ENCODE measurements at regions not wholly inside any gene's neighbourhood (a gene's known extent, or its start where the extent isn't known, plus 50 kb on each side); places are given as distances from the start of the nearest gene placed in this dataset.
"Not testable (repeated sequence)": the region's sequence is repeated elsewhere in the genome, so short reads cannot be mapped to it uniquely, and the experiment has no call there.

- DNase-seq = not testable (repeated sequence)
Measured at GRCh38 chr5:86289786-86290185, 328.0 kb upstream of the COX7C start.

DNA sequence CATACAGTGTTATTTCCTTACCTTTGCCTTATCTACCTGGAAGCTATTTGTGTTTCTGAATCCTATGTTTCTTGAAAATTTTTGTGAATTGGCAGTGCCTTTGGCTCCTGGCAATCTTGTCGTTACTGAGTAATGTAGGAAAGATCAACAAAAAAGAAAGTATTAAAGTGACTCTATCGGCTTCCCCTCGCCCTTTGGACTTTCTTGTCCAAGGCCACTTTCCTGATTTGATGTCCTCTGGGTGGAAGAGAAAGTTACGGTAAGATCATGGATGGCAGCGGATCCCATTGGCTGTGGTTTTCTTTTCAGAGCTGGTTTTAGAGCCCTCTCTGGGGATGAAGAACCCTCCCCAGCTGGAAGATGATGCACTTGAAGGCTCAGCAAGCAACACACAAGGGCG lies 324.9 kb upstream of the COX7C start:
- DNase-seq = not testable (repeated sequence)

DNA sequence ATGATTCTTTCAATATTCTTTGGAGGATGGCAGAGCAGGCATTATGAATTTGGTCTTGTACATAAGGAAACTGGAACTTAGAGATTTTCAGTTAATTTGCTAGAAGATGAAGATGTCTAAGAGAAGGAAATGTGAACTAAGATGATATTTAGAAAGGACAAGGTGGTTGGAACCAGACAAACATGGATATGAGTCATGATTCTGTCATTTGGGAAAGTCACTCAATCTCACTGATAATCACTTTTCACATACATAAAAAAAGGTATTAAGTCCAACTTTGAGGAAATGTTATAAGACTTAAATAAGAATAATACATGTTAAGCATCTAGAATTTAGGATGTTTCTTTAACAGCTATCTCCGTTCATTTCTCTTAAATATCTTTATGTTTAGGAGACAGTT lies 315.1 kb upstream of the COX7C start:
- not testable (repeated sequence) for DNase-seq

DNA sequence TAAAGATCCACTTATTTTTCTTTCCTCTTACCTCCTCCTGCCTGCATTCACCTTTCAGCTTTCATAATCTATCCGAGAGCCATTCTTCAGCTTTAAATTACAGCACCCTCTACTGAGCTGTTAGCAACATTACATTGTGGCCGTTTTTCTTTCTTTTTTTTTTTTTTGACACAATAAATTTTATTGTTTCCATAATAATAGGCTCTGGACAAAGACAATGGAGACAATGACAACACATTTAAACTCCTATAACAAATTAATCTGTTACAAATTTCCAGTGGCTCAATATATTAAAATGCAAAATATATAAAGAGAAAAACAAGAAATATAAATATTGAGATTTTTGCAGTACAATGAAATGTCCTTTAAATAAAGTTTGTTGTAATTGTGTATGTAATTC lies 312.7 kb upstream of the COX7C start:
- DNase-seq = peak; percentile 21

GRCh38 chr5:86314951-86315350 lies 302.8 kb upstream of the COX7C start:
- DNase-seq = no peak

DNA sequence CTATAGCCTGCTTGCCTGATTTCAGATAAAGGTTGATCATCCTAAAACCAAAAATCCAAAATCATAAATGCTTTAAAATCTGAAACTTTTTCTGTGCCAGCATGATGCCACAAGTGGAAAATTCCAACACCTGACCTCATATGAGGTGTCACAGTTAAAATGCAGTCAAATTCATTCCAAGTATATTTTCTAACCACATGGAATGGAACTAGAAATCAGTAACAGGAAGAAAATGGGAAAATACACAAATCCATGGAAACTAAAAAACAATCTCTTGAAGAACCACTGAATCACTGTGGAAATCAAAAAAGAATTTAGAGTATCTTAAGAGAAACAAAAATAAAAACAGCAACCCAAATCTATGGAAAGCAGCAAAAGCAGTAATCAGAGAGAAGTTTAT lies 297.5 kb upstream of the COX7C start:
- no peak for DNase-seq

GRCh38 chr5:86329318-86329717 lies 288.4 kb upstream of the COX7C start:
- no peak for DNase-seq

- no peak for DNase-seq
Measured at GRCh38 chr5:86330736-86331135, 287.0 kb upstream of the COX7C start.

GRCh38 chr5:86332851-86333250 lies 284.9 kb upstream of the COX7C start:
- DNase-seq = no peak

DNA sequence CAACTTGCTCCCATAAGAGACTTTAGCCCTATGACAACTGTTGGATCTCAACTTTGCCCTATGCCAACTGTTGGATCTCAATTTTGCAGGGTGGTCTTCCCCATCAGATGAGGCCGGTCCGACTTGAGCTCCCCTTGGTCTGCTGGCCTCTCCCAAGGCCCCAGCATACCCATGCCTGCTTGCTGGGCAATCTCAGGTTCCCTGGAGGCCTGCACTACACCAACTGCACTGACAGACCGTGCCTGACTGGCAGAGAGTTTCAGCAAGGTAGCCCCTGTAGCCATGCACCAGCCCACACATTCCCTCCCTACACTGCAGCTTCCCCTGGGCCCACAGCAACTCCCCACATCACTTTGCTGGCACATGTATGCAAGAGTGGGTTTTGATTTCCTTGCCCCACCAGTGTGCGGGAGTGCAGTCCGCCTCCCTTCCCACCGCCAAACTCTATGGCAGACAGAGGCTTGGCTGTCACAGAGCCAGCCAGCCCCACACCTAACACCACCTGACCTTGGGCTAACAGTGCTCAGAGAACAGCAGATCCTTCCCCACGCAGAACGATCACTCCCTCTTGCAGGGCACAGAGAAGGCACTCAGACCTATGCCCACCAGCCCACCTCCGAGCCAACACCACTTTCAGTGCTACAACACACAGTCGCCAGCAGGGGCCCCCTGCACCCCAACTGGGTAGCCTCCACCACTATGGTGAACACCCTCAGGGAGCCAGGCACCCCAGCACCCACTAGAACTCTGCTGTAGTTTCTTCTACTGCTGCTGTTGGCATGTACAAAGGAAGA lies 279.9 kb upstream of the COX7C start:
- no peak for DNase-seq

- DNase-seq = no peak
Measured at GRCh38 chr5:86354664-86355063, 263.1 kb upstream of the COX7C start.

DNA sequence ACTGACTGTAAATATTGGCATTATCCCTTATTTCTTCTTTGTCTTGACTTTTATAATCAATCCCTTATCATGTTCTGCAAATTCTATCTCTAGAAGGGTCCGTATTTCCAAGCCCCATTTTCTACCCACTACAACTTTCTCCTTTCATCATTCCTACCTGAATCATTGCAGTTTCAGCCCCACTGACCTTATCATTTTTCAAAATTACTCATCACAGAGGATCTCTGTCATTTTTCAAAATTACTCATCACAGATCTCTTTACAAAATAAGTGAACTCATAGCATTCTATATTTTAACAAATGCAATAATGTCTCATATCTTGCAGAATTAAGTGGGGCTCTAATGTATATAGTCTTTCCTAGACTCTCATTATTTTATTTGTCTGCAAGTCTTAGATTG lies 256.9 kb upstream of the COX7C start:
- DNase-seq = no peak

DNA sequence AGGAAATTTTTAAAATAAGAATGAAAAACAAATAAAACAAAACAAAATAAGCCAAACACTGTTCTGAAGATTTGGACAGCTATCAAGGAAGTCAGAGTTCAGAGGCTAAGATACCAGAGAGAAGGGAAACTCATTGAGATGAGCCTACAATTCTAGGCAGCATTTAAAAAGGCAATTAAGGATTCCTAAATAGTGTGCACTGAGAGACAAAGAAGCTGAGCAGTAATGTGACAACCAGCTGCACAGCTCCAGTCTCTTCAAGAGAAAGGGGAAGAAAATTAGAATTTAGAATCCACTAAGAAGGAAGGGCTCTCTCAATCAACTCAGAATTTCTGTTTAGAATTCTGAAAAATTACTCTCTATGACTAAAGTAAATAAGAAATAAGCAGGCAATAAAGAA lies 246.7 kb upstream of the COX7C start:
- DNase-seq = no peak

DNA sequence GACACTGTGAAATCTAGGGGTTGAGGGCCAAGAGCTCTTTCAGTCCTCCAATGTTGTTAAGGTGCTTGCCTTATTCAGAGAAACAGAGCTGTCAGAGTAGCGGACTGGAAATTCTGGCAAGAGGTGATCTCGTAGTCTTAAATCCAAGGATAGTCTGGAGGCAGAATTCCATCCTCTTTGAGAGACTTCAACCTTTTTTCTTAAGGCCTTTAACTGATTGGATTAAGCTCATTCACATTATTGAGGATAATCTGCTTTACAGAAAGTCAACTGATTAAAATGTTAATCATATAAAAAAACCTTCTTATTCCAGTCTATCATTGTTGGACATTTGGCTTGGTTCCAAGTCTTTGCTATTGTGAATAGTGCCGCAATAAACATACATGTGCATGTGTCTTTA lies 243.1 kb upstream of the COX7C start:
- DNase-seq = no peak

DNA sequence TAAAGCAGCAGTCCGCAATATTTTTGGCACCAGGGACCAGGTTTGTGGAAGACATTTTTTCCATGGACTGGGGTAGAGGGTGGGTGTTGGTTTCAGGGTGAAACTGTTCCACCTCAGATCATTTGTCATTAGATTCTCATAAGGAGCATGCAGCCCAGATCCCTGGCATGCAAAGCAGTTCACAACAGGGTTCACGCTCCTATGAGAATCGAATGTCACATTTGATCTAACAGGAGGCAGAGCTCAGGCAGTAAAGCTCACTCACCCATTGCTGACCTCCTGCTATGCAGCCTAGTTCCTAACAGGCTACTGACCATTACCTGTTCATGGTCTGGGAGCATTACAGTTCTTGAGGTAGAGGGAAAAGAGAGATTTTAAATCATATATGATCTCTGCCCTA lies 241.5 kb upstream of the COX7C start:
- no peak for DNase-seq

DNA sequence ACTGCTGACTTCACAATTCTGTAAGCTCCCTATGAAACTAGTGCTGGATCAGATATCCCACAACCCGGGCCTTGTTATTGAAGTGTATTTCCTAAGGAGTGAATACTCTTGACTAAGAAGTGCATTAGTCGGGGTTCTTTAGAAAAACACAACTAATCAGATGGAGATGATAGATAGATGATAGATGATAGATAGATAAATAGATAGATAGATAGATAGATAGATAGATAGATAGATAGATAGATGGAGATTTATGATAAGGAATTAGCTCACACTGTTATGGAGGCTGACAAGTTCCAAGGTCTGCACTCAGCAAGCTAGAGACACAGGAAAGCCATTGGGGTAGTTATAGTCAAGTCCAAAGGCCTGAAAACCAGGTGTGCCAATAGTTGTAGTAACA lies 214.6 kb upstream of the COX7C start:
- DNase-seq = no peak

DNA sequence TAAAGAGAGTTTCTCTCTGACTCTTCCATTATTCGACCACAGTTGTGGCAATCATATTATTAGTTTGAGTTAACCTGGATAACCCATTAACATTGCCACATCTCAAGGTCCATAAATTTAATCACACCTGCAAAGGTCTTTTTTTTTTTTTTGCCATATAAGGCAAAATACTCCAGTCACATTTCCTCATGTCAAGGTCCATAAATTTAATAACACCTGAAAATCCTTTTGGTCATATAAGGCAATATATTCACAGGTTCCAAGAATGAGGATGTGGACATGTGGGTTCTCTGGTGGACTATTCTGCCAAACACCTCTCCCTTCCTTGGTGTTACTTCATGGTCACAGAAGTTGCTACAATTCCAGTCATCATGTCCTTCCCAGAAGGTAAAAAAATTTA lies 213.5 kb upstream of the COX7C start:
- DNase-seq = no peak

DNA sequence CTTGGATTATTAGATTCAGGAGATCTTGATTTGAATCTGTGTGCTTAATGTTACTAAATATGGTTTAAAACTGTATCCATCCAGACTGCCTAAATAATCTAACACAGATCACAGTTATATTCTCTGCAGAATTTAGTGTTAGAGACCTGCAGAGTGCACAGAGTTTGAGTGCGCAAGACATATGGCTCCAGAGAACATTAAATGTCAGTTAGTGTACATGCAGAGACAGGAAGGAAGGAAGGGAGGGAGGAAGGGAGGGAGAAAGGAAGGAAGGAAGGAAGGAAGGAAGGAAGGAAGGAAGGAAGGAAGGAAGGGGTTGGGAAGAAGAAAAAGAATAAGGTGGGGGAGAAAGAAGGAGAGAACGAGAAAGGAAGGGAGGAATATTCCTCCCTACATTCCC lies 210.0 kb upstream of the COX7C start:
- DNase-seq = no peak

GRCh38 chr5:86411596-86411995 lies 206.1 kb upstream of the COX7C start:
- DNase-seq = no peak

DNA sequence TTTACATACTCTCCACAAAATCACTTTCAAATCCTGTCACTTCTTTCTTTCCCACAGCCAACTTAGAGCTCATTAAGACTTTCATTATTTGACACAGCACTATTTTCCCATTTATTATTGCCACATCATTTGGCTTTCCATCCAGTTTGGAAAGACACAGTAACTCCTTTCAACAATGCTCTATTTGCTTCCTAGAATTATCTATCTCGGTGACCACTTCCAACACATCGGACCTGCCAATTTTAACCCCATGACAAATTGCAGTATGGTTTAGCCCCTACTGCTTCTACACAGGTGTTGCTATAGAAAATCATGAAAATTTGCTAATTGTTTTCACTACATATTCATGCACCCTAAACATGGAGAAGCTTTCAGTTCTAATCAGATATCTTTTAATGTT lies 190.6 kb upstream of the COX7C start:
- no peak for DNase-seq

- no peak for DNase-seq
Measured at GRCh38 chr5:86439593-86440110, 178.1 kb upstream of the COX7C start.

DNA sequence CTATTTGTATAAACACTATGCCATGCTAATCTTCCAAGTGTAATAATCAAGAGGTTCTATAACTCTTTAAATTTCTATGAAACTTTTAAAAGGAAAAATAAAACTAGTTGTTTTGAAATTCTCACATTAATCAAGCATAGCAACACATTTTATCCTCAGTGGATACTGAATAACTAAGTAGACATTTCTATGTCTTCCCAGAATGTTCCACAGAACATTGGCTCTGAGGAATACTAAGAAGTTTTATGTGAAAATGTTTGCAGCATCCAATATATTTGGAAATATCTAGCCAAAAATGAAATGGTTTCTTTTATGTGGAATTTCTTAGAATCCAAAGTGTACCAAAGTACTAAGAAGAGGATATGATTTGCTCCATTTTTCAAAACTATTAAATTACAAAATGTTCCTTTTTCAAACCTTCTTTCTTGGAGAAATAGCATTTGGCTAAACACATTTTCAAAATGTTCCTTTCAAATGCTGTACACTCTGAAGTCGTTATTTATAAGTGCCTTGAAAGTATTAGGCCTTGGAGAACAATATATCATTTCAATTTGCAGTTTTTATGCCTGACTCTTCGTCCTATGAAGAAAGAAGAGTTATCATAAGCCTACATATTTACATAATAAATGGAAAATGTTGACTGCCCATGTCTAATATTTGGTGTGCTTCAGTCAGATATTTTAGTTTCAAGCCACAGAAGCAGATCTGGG lies 175.6 kb upstream of the COX7C start:
- no peak for DNase-seq

GRCh38 chr5:86447362-86447761 lies 170.4 kb upstream of the COX7C start:
- no peak for DNase-seq

DNA sequence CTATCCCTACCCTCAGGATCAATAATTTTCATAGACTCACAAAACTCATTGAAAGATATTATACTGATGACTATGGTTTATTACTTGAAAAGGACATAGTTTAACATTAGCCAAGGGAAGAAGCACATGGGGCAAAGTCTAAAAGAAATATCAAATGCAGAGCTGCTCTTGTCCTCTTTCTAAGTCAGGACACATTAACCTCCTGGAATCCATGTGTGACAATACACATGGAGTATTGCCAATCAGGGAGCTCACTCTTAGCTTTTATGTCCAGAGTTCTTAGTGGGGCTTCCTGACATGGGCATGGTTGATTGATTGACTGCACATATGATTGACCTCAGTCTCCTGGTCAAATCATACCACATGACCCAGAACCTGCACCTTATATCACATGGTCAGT lies 165.5 kb upstream of the COX7C start:
- DNase-seq = no peak

- no peak for DNase-seq
Measured at GRCh38 chr5:86460519-86460918, 157.2 kb upstream of the COX7C start.

Data from NCI-H1694 treated with DMSO at 0.1 percent for 48 hours (cell line).